Colonic mucosa (tissue), 4 donors: ENCODE measurements at regions not wholly inside any gene's neighbourhood (a gene's known extent, or its start where the extent isn't known, plus 50 kb on each side); places are given as distances from the start of the nearest gene placed in this dataset.

Experiments
- DNase-seq: peaks from one replicate; pipeline ENCODE4 v3.0.0-alpha.2; 2020
- H3K27ac ChIP-seq: fragments of 200-600 bp; one replicate; pipeline ENCODE4 v1.8.0; 2021
- H3K27me3 ChIP-seq: fragments of 200-600 bp; one replicate; pipeline ENCODE4 v1.8.0; 2021
- H3K36me3 ChIP-seq: fragments of 200-600 bp; one replicate; pipeline ENCODE4 v1.8.0; 2021
- H3K4me1 ChIP-seq: fragments of 200-600 bp; one replicate; pipeline ENCODE4 v1.8.0; 2021; ENCODE audit warnings: mild to moderate bottlenecking
- H3K4me3 ChIP-seq: fragments of 200-600 bp; one replicate; pipeline ENCODE4 v1.8.0; 2021
- H3K9ac ChIP-seq, 2 donors: one replicate each; pipeline ENCODE4 v1.7.0; 2013; ENCODE audit warnings: control low read depth in 2 of 2, low read depth in 2 of 2, low read length in 2 of 2
- H3K9me3 ChIP-seq: fragments of 200-600 bp; one replicate; pipeline ENCODE4 v1.8.0; 2021
- CTCF ChIP-seq: fragments of 200-600 bp; IDR thresholded peaks from one replicate; pipeline ENCODE4 v1.8.0; 2022; ENCODE audit warnings: antibody characterized with exemption, mild to moderate bottlenecking
- intact Hi-C: fragments of 100-400 bp; cut with DNase I; formaldehyde crosslinking; loops from one replicate; pipeline ENCODE4 v1.14.1; 2022
- donor health status: healthy.
- donor health status: DM: no; HTN: no; CAD: no.
- donor health status: DM: no; HTN: no; CAD: no.

- no peak for DNase-seq
- no peak for TF ChIP-seq CTCF
Measured at GRCh38 chr5:175778951-175779503, 92.4 kb upstream of the CPLX2 start.

GRCh38 chr5:175783739-175784138 lies 87.6 kb upstream of the CPLX2 start:
- Histone ChIP-seq H3K27ac (no peak overlapping the region), H3K4me1 (no peaks in the 10 kb centered on the region), H3K9me3 (no peaks in the 10 kb centered on the region), H3K9ac (no peak overlapping the region), H3K36me3 (no peaks in the 10 kb centered on the region), H3K4me3 (no peak overlapping the region), H3K27me3 (no peaks in the 10 kb centered on the region)
- intact Hi-C loops: no loop called here
- DNase-seq: no peak
- no peak for TF ChIP-seq CTCF

More at GRCh38 chr5:175778951-175779503, 92.4 kb upstream of the CPLX2 start:
- no peaks in the 10 kb centered on the region for H3K9me3 ChIP-seq
- no peaks in the 10 kb centered on the region for H3K36me3 ChIP-seq
- no peak overlapping the region for H3K9ac ChIP-seq
- H3K27ac ChIP-seq: no peak overlapping the region
- intact Hi-C loops: no loop called here
- H3K4me1 ChIP-seq: no peaks in the 10 kb centered on the region
- no peaks in the 10 kb centered on the region for H3K27me3 ChIP-seq
- H3K4me3 ChIP-seq: no peak overlapping the region

GRCh38 chr5:175784230-175784629 lies 87.1 kb upstream of the CPLX2 start:
- H3K27me3 ChIP-seq: no peaks in the 10 kb centered on the region
- intact Hi-C loops: no loop called here
- H3K4me1 ChIP-seq: no peaks in the 10 kb centered on the region
- no peaks in the 10 kb centered on the region for H3K36me3 ChIP-seq
- no peak for TF ChIP-seq CTCF
- H3K27ac ChIP-seq: no peak overlapping the region
- H3K9ac ChIP-seq: no peak overlapping the region
- no peak for DNase-seq
- no peaks in the 10 kb centered on the region for H3K9me3 ChIP-seq
- no peak overlapping the region for H3K4me3 ChIP-seq

- TF ChIP-seq CTCF: no peak
- Histone ChIP-seq H3K9ac (no peak overlapping the region), H3K4me1 (no peaks in the 10 kb centered on the region), H3K36me3 (no peaks in the 10 kb centered on the region), H3K9me3 (no peaks in the 10 kb centered on the region), H3K27ac (no peak overlapping the region), H3K4me3 (no peak overlapping the region), H3K27me3 (no peaks in the 10 kb centered on the region)
- intact Hi-C loops: no loop called here
- no peak for DNase-seq
Measured at GRCh38 chr5:175785681-175786080, 85.7 kb upstream of the CPLX2 start.

- intact Hi-C loops: no loop called here
- H3K9ac ChIP-seq: no peak overlapping the region
- no peak for TF ChIP-seq CTCF
- no peak overlapping the region for H3K4me3 ChIP-seq
- H3K27me3 ChIP-seq: no peaks in the 10 kb centered on the region
- H3K4me1 ChIP-seq: no peaks in the 10 kb centered on the region
- H3K27ac ChIP-seq: no peak overlapping the region
- no peak for DNase-seq
- H3K36me3 ChIP-seq: no peaks in the 10 kb centered on the region
- H3K9me3 ChIP-seq: no peaks in the 10 kb centered on the region
Measured at GRCh38 chr5:175788155-175788787, 83.1 kb upstream of the CPLX2 start.
